ENCODE measurements at regions not wholly inside any gene's neighbourhood (a gene's known extent, or its start where the extent isn't known, plus 50 kb on each side); places are given as distances from the start of the nearest gene placed in this dataset.

DNA sequence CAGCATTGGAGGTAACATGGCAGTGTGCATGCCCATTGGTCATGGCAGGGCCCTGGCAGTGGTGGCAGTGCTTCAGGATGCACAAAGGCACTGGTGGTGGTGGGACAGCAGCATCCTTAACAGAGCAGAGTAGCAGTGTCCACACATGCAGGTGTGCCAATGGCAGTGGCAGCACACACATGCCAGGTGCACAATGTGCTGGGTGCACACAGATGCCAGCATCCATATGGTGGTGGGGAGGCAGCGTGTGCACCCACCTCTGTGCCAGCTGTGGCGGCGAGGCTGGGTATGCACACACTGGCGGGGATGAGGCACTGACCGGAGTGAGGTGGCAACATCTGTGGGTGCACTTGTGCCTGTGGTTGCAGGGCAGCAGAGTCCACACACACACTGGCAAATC lies 150.6 kb downstream of the SI start:
- H3K27ac Mint-ChIP-seq: no peak overlapping the region
- no peak for TF ChIP-seq CTCF (IDR thresholded peaks at IDR 0.05)

DNA sequence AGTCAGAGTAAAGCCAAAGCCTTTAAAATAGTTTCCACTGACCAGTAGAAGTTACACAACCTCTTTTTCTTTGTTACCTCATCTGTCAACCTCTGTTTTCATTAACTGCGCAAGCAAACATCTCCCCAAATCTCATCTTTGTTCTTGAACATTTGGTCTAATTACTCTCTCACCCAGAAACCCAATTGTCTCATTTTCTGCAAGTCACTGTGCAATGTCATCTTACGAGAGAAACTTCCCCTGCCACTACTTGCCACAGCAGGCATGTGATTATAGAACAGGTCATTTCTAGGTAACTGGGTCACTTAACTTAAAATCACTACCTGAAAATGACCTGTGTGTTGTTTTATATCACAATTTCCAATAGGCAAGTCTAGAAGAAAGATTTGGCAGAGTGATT lies 159.4 kb downstream of the SI start:
- Mint-ChIP-seq H3K27me3 (ENCODE audit: low read depth, poor library complexity) (no peaks in the 10 kb centered on the region), H3K4me1 (no peaks in the 10 kb centered on the region), H3K36me3 (ENCODE audit: low read depth) (no peaks in the 10 kb centered on the region), H3K27ac (no peak overlapping the region), H3K4me3 (no peak overlapping the region), H3K9me3 (no peaks in the 10 kb centered on the region)
- no peak for DNase-seq
- TF ChIP-seq CTCF (IDR thresholded peaks at IDR 0.05): no peak

More for the DNA sequence above, 150.6 kb downstream of the SI start:
- Mint-ChIP-seq H3K4me3 (no peak overlapping the region), H3K4me1 (no peaks in the 10 kb centered on the region), H3K36me3 (ENCODE audit: low read depth) (no peaks in the 10 kb centered on the region), H3K27me3 (ENCODE audit: low read depth, poor library complexity) (peaks cover 3% of the 10 kb centered on the region), H3K9me3 (no peaks in the 10 kb centered on the region)
- no peak for DNase-seq

- Mint-ChIP-seq H3K36me3 (ENCODE audit: low read depth) (no peaks in the 10 kb centered on the region), H3K4me1 (no peaks in the 10 kb centered on the region), H3K9me3 (peaks cover 7% of the 10 kb centered on the region), H3K27ac (no peak overlapping the region), H3K27me3 (ENCODE audit: low read depth, poor library complexity) (no peaks in the 10 kb centered on the region), H3K4me3 (no peak overlapping the region)
- no peak for DNase-seq
- TF ChIP-seq CTCF (IDR thresholded peaks at IDR 0.05): no peak
Observed at GRCh38 chr3:164912916-164913315, 165.4 kb downstream of the SI start.

- Mint-ChIP-seq H3K4me1 (no peaks in the 10 kb centered on the region), H3K4me3 (no peak overlapping the region), H3K27ac (no peak overlapping the region), H3K27me3 (ENCODE audit: low read depth, poor library complexity) (peaks cover 3% of the 10 kb centered on the region), H3K9me3 (no peaks in the 10 kb centered on the region), H3K36me3 (ENCODE audit: low read depth) (no peaks in the 10 kb centered on the region)
- no peak for DNase-seq
- TF ChIP-seq CTCF (IDR thresholded peaks at IDR 0.05): no peak
Observed at GRCh38 chr3:164903820-164904451, 174.4 kb downstream of the SI start.

DNA sequence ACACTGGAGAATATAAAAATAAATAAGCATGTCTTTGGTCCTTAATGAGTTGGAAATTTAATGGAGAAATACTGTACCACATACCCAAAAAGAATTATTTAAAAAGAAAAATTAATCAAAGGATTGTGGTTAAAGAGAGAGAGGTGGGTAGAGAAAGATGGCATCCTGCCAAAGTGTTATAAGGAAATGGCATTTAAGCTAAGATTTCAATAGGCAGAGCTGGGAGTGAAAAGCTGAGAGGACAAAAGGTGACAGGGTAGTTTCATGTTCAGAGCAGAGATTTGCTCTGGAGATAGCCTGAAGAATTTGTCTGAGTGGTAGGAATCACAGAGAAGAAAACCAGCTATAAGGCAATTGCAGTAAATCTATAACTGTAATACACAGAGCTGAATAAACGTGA lies 181.0 kb downstream of the SI start:
- DNase-seq: no peak
- H3K27me3 Mint-ChIP-seq (ENCODE audit: low read depth, poor library complexity): peaks cover 4% of the 10 kb centered on the region
- H3K4me3 Mint-ChIP-seq: no peak overlapping the region
- H3K4me1 Mint-ChIP-seq: no peaks in the 10 kb centered on the region
- H3K9me3 Mint-ChIP-seq: no peaks in the 10 kb centered on the region
- no peak overlapping the region for H3K27ac Mint-ChIP-seq
- H3K36me3 Mint-ChIP-seq (ENCODE audit: low read depth): no peaks in the 10 kb centered on the region
- no peak for TF ChIP-seq CTCF (IDR thresholded peaks at IDR 0.05)

DNA sequence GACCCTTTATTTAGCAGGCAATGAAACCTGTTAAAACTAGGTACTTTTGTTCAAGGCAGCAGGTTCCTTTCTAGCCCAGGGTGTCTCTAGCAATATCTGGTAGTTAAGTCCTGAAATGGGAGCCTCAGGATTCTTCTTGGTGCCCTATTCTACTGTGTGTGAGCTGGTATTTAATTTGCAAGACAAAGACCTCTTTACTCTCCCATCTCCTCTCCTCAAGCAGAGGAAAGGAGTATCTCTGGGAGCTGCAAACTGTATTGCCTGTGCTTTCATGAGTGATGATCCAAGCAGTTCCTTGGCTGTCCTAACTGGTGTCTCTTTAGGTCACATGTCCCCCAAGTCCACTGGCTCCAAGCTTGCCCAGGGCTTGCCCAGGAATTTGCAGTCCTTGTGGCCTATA lies 188.2 kb downstream of the SI start:
- H3K27me3 Mint-ChIP-seq (ENCODE audit: low read depth, poor library complexity): no peaks in the 10 kb centered on the region
- H3K4me3 Mint-ChIP-seq: no peak overlapping the region
- H3K4me1 Mint-ChIP-seq: peaks cover 6% of the 10 kb centered on the region
- no peaks in the 10 kb centered on the region for H3K36me3 Mint-ChIP-seq (ENCODE audit: low read depth)
- no peak for TF ChIP-seq CTCF (IDR thresholded peaks at IDR 0.05)
- no peaks in the 10 kb centered on the region for H3K9me3 Mint-ChIP-seq
- DNase-seq: no peak
- no peak overlapping the region for H3K27ac Mint-ChIP-seq

All from nephron progenitor cell (in vitro differentiated cells).